GM19324 (cell line): ENCODE measurements at regions not wholly inside any gene's neighbourhood (a gene's known extent, or its start where the extent isn't known, plus 50 kb on each side); places are given as distances from the start of the nearest gene placed in this dataset.
"Not testable (repeated sequence)": the region's sequence is repeated elsewhere in the genome, so short reads cannot be mapped to it uniquely, and the experiment has no call there.

Experiments used
- ATAC-seq: cut with Tn5 transposase; IDR thresholded peaks from one replicate; pipeline ENCODE4 v1.9.1; 2021; ENCODE audit warnings: mild to moderate bottlenecking, moderate library complexity; ENCODE audit not compliant: unreplicated experiment, low FRiP score

DNA sequence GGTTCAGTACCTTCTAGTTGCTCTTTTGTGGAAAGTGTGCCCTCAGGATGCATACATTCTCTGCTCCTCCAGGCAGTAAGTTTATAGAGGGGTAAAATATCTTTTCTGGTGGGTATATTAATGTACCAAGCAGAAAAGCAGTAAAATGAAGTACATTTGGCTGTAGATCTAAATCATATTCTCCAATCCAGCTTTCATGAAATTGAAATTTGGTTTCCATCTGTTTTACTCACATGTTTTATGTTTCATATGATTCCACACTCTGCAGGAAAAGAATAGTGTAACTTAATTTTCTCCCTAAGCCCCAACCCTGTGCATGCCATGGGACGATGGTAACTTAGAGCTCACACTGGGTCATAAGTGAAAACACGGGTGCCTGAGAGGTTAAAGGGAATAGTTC lies 172.3 kb downstream of the AKAIN1 start:
- ATAC-seq: no peak

DNA sequence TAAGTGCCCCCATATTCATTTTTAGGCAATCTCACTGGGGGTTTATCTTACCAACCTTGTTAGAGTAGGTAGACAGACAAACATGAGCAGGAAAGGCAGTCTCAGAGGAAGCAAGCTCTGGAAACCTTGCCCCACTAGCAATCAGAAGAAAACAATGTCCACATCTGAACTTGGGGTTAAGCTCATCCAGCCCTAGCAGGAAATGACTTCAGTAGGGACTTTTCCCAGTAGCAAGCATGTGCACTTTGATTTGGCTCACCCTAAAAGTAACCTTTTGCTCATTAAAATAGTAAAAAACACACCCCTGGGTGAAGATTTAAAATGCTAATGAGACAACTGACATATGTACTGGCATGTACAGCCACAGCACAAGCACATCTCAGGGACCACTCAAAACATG lies 175.5 kb downstream of the AKAIN1 start:
- no peak for ATAC-seq

DNA sequence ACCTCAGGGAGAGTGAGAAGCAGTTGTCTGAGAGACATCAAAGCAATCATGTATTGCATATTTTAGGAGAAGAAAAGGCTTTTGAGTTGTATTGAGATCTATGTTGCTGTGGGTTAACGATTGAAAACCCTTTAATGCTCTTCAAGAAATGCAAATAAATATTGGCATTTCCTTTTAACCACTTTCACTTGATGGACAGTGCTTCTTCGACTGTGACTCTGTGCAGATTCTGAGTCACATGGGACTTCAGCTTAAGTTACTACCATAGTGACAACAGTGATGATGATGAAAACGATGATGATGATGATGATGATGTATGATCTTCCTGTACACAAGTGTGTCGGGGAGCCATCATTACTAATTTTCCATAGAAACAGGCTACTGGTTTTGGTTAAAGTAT lies 181.8 kb downstream of the AKAIN1 start:
- no peak for ATAC-seq

DNA sequence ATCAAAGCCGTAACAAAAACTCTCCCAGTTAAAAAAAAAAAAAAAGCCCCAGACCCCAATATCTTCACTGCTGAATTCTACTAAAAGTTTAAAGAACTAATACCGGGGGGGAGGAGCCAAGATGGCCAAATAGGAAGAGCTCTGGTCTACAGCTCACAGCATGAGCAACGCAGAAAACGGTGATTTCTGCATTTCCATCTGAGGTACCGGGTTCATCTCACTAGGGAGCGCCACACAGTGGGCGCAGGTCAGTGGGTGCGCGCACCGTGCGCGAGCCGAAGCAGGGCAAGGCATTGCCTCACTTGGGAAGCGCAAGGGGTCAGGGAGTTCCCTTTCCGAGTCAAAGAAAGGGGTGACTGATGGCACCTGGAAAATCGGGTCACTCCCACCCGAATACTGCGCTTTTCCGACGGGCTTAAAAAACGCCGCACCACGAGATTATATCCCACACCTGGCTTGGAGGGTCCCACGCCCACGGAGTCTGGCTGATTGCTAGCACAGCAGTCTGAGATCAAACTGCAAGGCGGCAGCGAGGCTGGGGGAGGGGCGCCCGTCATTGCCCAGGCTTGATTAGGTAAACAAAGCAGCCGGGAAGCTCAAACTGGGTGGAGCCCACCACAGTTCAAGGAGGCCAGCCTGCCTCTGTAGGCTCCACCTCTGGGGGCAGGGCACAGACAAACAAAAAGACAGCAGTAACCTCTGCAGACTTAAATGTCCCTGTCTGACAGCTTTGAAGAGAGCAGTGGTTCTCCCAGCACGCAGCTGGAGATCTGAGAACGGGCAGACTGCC lies 192.8 kb downstream of the AKAIN1 start:
- not testable (repeated sequence) for ATAC-seq

DNA sequence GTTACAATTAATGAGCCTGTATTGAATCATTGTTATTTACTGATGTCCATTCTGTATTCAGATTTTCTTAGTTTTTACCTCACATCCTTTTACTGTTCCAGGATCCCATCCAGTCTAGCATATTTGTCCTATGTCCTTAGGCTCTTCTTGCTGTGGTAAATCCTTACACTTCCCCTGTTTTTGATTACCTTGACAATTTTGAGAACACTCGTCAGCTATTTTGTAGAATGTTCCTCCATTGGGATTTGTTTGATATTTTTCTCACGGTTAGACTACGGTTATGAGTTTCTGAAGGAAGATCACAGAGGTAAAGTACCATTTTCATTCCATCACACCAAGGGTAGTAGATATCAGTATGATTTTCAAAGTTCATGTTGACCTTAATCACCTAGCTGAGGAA lies 202.3 kb downstream of the AKAIN1 start:
- ATAC-seq: no peak

DNA sequence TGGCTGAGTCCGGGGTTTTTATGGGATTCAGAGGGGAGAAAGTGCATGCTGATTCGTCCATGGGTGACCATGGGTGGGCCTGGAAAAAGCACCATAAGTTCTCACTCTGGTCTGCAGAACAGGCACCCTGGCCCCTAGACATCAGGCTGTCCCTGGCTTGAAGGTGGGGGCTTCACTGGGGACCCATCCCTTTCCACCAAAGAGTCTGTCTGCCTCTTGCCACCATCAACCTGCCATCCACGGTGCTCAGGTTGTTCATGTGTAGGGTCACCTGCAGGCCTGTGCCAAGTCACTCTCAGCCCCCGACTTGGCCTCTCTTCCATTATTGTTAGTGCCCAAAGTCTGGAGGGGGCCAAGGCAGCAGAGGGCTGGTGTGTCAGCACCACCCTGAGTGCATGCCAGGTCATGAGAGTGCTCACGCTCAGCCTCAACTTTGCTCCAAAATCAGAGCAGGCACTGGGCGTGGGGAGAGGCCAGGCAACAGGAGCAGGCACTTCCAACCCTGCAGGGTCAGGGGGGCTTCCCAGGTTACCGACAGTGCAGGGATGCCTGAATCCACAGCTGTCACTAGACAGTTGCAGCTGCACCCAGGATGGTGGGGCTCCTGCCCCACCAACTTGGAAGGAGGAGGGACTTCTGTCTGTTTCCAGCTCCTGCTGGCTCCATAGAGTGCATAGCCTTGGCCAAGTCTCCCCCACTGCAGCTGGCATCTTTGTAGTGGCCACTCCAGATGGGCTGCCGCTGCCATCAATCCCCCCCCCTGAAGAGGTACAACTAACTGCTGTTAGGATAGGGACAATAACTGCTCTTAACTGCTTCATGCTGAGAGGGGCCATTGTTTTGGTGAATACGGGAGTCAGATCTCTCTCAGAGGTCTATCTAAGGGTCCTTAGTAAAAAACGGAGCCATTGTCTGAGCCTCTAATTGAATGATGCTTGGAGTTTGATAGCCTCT lies 209.3 kb downstream of the AKAIN1 start:
- ATAC-seq: no peak

DNA sequence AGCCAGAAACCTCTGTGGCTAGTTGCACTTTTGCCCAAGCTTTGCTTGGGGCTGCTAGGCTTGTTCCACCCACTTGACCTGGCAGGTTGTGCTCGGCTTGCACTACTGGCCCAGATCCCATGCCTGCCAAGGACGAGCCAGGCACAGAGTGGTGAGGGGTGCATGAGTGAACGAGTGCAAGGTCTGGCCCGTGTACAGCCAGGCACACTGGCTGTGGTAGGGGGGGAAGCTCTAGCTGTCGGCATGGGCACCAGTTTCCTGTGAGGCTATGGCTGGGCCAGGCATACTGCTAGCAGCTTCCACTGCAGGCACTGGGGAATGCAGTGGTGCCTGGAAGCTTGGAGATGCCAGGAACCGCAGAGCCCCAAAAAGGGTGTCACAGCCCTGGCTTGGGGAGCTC lies 210.4 kb downstream of the AKAIN1 start:
- no peak for ATAC-seq

DNA sequence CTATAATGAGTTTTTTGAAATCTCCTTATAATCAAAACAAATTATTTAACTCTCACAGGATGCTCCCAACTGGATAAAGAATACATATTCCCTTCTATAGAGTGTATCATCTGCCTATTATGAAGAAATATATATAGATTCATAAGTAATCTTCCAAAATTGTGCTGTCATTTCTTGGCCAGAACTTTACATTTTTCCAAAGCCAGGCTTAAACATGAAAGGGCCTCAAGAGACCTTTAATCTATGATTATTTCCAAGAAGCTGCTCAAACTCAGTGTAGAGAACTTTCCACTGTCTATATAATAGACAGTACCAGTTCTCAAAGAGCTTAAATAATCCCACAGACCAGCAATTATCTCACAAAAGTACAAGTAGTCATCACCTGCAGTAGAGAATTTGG lies 211.0 kb downstream of the AKAIN1 start:
- ATAC-seq: no peak

DNA sequence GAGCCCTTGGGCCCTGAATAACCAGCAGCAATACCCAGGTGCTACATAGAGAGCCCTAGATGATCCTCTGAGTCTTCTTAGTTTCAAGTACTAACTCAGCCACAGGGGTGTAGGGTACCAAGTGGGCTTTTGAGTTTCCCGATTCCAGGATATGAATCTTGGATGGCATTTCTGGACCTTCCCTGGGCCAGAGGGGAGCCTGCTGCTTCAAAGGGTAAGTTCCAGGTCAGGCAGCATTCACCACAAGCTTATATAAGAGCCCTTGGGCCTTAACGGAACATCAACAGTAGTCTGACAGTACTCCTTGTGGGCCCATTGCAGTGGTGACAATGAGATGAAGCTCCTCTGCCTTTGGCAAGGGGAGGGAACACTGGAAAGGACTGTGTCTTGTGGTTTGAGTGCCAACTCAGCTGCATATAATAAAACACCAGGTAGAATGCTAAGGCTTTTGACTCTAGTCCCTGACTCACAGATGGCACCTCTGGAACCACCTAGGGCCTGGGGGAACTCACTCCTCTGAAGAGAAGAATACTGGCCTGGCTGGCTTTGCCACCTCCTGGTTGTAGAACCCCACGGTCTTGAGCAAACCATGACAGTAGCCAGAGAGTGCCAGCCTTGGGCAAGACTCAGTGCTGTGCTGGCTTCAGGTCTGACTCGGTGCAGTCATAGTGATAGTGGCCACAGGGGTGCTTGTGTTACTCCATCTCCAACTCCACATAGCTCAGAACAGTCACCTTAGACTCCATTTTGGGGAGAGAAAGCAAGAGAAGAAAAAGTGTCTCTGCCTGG lies 235.7 kb downstream of the AKAIN1 start:
- ATAC-seq: no peak

DNA sequence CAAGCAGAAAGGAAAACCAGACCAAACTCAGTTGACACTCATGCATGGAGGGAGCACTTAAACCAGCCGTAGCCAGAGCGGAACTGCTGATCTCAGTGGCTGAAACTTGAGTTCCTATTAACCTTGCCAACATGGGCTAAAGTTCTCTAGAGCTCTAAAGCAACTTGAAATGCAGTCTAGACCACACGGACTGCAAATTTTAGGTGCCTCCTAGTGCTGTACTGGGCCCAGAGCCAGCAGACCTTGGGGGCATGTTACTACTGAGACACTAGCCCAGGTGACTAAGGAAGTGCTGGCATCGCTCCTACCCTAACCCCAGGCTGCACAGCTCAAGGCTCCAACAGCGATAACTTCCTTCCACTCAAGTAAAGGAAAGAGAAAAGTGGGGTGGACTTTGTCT lies 236.5 kb downstream of the AKAIN1 start:
- ATAC-seq: no peak

DNA sequence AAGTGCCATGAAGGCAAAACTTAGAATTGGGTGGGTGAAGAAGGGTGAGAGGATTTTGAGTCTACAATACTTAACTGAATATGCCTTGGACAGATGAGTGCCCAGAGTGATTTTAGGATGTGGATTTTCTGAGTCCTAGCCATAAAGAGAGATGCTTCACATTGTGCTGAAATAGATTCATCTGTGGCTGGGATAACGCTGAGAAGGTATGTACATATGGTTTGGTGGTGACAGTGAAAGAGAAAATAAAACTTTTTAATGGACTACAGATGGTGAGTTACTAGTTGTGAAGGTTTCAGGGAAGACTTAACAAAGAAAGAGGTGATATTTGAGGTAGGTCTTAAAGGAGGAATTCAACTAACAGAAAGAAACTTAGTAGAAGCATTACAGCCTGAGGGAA lies 265.8 kb downstream of the AKAIN1 start:
- no peak for ATAC-seq

DNA sequence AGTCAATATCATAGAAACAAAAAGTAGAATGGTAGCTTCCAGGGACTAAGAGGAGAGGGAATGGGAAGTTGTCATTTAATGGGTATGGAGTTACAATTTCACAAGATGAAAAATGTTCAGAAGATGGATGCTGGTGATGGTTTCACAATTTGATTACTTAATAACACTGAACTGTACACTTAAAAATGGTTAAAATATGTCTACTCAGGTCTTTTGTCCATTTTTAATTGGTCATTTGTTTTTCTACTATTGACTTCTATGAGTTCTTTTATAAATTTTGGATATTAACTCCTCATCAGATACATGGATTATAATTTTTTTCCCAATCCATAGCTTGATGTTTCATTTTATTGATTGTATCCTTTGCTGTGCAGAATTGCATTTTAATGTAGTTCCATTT lies 275.5 kb downstream of the AKAIN1 start:
- ATAC-seq: no peak

DNA sequence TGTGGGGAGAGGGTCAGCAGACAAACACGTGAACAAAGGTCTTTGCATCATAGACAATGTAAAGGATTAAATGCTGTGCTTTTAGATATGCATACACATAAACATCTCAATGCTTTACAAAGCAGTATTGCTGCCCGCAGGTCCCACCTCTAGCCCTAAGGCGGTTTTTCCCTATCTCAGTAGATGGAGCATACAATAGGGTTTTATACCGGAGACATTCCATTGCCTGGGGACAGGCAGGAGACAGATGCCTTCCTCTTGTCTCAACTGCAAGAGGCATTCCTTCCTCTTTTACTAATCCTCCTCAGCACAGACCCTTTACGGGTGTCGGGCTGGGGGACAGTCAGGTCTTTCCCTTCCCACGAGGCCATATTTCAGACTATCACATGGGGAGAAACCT lies 279.5 kb downstream of the AKAIN1 start:
- not testable (repeated sequence) for ATAC-seq

DNA sequence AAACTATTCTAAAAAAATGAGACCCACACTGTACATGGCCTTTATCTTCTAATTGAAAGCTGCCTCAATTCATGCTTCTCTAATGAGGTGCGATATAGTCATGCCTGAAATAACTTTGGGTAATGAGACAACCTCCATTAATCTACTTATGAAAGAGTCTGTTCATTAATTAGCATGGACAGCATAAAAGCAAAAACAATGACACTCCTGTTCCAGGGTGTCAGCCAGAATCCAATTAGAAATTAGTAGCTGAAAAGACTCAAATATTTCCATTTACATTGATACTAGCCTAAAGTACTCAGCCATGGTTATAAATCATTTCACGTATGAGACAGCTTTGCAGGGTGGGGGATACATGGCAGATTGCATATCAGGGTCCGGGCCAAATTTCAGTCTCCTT lies 288.7 kb downstream of the AKAIN1 start:
- ATAC-seq: no peak

DNA sequence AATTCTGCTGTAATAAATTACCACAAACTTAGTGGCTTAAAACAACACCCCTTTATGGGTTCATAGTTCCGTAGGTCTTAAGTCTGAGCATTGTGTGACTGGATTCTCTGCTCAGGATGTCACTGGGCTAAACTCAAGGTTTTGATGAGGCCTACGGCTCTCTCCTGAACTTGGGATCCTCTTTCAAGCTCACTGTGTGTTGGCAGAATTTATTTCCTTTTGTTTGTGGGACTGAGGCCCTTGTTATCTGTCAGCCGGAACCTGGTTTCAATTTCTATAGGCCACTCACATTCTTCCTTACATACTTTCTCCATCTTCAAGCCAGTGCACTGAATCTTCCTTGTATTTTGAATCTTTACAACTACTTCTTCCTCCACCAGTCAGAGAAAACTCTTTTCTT lies 290.2 kb downstream of the AKAIN1 start:
- no peak for ATAC-seq

DNA sequence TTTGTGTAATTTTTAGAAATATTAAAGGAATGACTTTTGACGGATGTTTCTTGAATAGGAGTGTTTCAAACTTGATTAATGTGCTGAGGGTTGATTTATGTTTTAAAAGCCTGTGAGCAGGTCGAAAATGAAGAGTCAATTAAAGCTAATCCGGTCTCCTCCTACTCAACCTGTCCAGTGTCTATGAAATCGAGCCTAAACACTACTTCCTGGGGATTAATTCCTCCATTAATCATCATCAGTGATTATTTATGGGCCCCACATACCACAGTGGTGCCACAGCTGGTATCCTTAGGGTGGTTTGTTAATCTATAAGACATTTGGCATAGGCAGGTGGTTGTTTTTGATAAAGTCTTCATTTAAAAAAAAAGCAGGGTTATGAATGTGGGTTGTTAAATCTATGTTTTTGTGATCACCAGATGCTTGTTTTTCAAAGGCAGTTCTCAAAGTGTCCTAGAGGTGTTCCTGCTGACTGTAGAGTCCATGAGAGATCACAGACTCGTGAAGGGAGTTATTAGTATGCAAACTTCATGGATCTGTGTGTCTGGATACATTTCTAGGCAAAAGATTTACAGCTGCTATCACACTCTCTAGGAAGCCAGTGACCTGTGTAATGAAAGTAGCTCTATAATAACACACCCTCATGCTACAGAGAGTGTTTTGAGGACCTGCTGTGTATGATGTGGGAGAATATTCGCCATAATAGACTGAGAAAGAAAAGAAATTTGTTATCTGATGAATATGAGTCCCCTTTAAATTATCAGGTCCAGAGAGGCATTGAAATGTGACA lies 308.6 kb downstream of the AKAIN1 start:
- ATAC-seq: no peak

DNA sequence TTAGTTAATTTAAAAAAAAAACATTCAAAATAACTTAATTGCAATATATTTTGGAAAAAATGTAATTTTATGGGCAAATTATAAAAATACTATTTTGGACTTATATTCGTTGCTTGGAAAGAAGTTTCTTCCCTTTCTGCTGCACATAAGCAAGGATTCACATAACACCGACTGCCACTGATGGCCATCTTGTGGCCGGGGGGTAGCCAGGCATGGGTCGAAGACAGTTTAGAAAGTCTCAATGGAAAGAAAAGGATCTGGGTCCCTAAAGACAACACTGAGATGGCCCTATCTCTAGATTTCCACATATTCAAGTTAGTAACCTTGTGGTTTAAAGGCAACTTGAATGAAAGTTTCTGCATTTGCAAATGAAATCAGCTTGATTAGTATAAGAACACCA lies 318.6 kb downstream of the AKAIN1 start:
- ATAC-seq: no peak

DNA sequence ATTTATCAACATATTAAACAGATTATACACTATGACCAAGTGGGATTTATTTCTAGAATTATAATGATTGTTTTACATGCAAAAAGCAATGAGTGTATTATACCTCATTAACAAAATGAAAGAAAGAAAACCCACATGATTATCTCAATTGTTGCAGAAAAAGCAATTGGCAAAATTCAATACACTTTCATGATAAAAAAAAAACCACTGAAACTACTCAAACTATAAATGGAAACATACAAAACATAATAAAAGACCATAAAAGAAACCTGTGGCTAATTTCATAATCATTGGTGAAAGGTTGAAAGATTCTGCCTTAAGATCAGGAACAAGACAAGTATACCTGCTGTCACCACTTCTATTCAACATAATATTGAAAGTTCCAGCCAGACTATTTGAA lies 325.9 kb downstream of the AKAIN1 start:
- ATAC-seq: no peak

DNA sequence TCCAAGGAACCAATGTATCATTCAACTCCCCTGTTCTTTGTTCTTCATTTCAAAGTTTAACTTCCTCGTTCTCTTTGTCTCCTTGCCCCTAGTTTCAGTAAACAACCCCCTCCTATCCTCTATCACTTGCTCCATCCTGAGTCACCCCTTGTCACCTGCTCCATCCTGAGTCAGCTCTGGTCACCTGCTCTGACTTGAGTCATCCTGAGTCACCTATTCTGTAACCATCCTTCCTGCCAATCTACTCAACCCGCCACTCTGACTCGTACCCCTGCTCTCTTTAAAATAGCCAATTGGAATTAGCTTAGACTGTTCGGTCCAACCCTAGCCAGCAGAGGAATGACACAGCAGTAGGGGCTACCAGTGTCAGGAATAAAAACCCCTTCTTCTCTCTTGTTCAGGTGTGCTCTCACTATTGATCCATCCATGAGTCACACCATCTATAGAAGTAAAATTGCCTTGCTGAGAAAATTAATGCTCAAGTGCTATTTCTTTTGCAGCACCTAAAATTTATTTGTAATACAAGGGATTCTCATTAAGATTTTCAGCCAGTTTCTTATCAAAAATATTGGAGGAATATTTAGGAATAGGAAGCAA lies 326.8 kb downstream of the AKAIN1 start:
- ATAC-seq: no peak

DNA sequence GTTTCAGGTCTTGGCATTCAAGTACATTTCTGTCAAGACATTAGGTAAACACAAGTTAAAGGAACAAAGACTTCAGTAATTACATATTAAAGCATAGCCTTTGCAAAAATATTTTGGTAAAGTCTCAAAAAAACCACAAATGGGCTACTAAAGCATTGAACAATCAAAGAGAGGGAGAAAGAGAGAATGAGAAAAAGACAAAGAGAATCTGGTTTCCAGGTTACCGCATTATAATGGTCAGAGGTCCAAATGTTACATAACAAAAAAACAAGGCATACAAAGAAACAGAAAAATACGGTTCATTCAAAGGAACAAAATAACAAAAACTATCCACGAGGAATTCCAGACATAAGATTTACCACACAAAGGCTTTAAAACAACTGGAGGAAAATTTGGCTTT lies 327.9 kb downstream of the AKAIN1 start:
- ATAC-seq: no peak
